ENCODE measurements at regions not wholly inside any gene's neighbourhood (a gene's known extent, or its start where the extent isn't known, plus 50 kb on each side); places are given as distances from the start of the nearest gene placed in this dataset.

- TF ChIP-seq CTCF (conservative IDR thresholded peaks at IDR 0.05 in 1 of 2, IDR thresholded peaks at IDR 0.05 in 1 of 2; ENCODE audit: extremely low read depth in 1 of 2, insufficient read depth in 1 of 2, low read depth in 1 of 2, low read length in 2 of 2) (no peak), EZH2 (IDR thresholded peaks at IDR 0.05; ENCODE audit: borderline replicate concordance, low read length) (no peak)
Observed at GRCh38 chr10:78619896-78620295, 448.9 kb upstream of the ZMIZ1 start.

All from mammary epithelial cell (primary cell).